ENCODE measurements at regions not wholly inside any gene's neighbourhood (a gene's known extent, or its start where the extent isn't known, plus 50 kb on each side); places are given as distances from the start of the nearest gene placed in this dataset.

GRCh38 chr13:78376822-78377221, 226.5 kb downstream of the POU4F1 start:
- no peaks in the 10 kb centered on the region for H3K27me3 Mint-ChIP-seq (ENCODE audit: low read depth in 3 of 3)
- no peak overlapping the region for H3K27ac Mint-ChIP-seq
- no peak overlapping the region for H2AFZ ChIP-seq (ENCODE audit: insufficient read depth, low read depth, low read length, poor library complexity, severe bottlenecking)
- intact Hi-C loops (cut with micrococcal nuclease): no loop called here
- no peaks in the 10 kb centered on the region for H3K4me1 ChIP-seq (ENCODE audit: control insufficient read depth in 1 of 2, insufficient read depth in 2 of 2, low read length in 2 of 2)
- peaks cover 4% of the 10 kb centered on the region for H3K4me1 Mint-ChIP-seq
- no peak overlapping the region for H3K9ac ChIP-seq (ENCODE audit: insufficient read depth, low read length, poor library complexity, severe bottlenecking)
- no peaks in the 10 kb centered on the region for H3K36me3 Mint-ChIP-seq
- H3K27ac ChIP-seq (ENCODE audit: low read depth in 1 of 2, low read length in 2 of 2): no peak overlapping the region
- no peak overlapping the region for H3K4me2 ChIP-seq (replicated peaks; ENCODE audit: extremely low read depth, low read length, poor library complexity, severe bottlenecking)
- no peak overlapping the region for H3K4me3 ChIP-seq (replicated peaks in 1 of 3; ENCODE audit: low read depth in 2 of 3, low read length in 3 of 3)
- no peaks in the 10 kb centered on the region for H3K27me3 ChIP-seq (ENCODE audit: control insufficient read depth in 2 of 2, insufficient read depth in 2 of 2, low read length in 2 of 2)
- no peaks in the 10 kb centered on the region for H3K79me2 ChIP-seq (ENCODE audit: insufficient read depth, low read length)
- no peak overlapping the region for H3K4me3 Mint-ChIP-seq
- no CpG with 5 or more reads among the region's 4 CpGs for WGBS (ENCODE audit: insufficient coverage)
- H3K9me3 ChIP-seq (replicated peaks in 1 of 2; ENCODE audit: control insufficient read depth in 1 of 2, insufficient read depth in 1 of 2, low read length in 2 of 2): peaks cover 0 to 4% of the 10 kb centered on the region in 2 donors
- H3K9me3 Mint-ChIP-seq: peaks cover 4 to 9% (median 6%) of the 10 kb centered on the region in 7 donors
- DNase-seq: no peak
- no peak for TF ChIP-seq CTCF (IDR thresholded peaks at IDR 0.05)
- no peaks in the 10 kb centered on the region for H3K36me3 ChIP-seq (replicated peaks in 1 of 2; ENCODE audit: control insufficient read depth in 1 of 2, insufficient read depth in 2 of 2, low read length in 2 of 2)
- no peaks in the 10 kb centered on the region for H4K20me1 ChIP-seq (ENCODE audit: insufficient read depth, low read length)

GRCh38 chr13:78376033-78376432, 227.3 kb downstream of the POU4F1 start:
- no peak overlapping the region for H3K9ac ChIP-seq (ENCODE audit: insufficient read depth, low read length, poor library complexity, severe bottlenecking)
- Mint-ChIP-seq H3K4me3 (no peak overlapping the region), H3K4me1 (peaks cover 4% of the 10 kb centered on the region), H3K27ac (no peak overlapping the region), H3K9me3 (peaks cover 3 to 9% (median 6%) of the 10 kb centered on the region in 7 donors), H3K27me3 (ENCODE audit: low read depth in 3 of 3) (no peaks in the 10 kb centered on the region), H3K36me3 (no peaks in the 10 kb centered on the region)
- H3K36me3 ChIP-seq (replicated peaks in 1 of 2; ENCODE audit: control insufficient read depth in 1 of 2, insufficient read depth in 2 of 2, low read length in 2 of 2): no peaks in the 10 kb centered on the region
- H4K20me1 ChIP-seq (ENCODE audit: insufficient read depth, low read length): no peaks in the 10 kb centered on the region
- H3K4me3 ChIP-seq (replicated peaks in 1 of 3; ENCODE audit: low read depth in 2 of 3, low read length in 3 of 3): no peak overlapping the region
- TF ChIP-seq CTCF (IDR thresholded peaks at IDR 0.05): no peak
- WGBS (ENCODE audit: insufficient coverage): no CpG with 5 or more reads among the region's 2 CpGs
- H2AFZ ChIP-seq (ENCODE audit: insufficient read depth, low read depth, low read length, poor library complexity, severe bottlenecking): no peak overlapping the region
- H3K4me2 ChIP-seq (replicated peaks; ENCODE audit: extremely low read depth, low read length, poor library complexity, severe bottlenecking): no peak overlapping the region
- no peaks in the 10 kb centered on the region for H3K79me2 ChIP-seq (ENCODE audit: insufficient read depth, low read length)
- DNase-seq: no peak
- no peak overlapping the region for H3K27ac ChIP-seq (ENCODE audit: low read depth in 1 of 2, low read length in 2 of 2)
- intact Hi-C loops (cut with micrococcal nuclease): no loop called here
- H3K27me3 ChIP-seq (ENCODE audit: control insufficient read depth in 2 of 2, insufficient read depth in 2 of 2, low read length in 2 of 2): no peaks in the 10 kb centered on the region
- H3K4me1 ChIP-seq (ENCODE audit: control insufficient read depth in 1 of 2, insufficient read depth in 2 of 2, low read length in 2 of 2): no peaks in the 10 kb centered on the region
- peaks cover 0 to 4% of the 10 kb centered on the region in 2 donors for H3K9me3 ChIP-seq (replicated peaks in 1 of 2; ENCODE audit: control insufficient read depth in 1 of 2, insufficient read depth in 1 of 2, low read length in 2 of 2)
